AG08396 (cell line): ENCODE measurements at regions not wholly inside any gene's neighbourhood (a gene's known extent, or its start where the extent isn't known, plus 50 kb on each side); places are given as distances from the start of the nearest gene placed in this dataset.
"Not testable (repeated sequence)": the region's sequence is repeated elsewhere in the genome, so short reads cannot be mapped to it uniquely, and the experiment has no call there.

ENCODE experiments used
- DNase-seq: peaks from one replicate; pipeline ENCODE4 v3.0.0; 2012; ENCODE audit warnings: low spot score, mixed read lengths

DNA sequence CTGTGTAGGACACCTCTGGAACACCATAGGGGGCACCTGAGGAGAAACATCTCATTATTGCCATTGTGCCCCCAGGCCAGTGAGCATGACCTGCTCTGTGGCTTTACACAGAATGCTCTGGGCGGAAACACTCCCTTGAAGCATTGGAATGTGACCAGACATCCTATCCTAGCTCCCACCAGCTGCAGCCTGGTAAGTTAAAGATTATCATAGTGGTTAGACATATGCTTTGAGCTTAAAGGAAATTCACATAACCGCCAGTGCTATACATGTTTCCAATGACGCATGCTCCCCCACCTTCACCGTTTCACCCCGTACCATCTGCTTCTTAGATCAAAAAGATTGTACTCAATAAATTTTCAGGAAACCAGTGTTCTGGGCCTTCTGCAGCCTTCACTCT lies 217.7 kb upstream of the CENPE start:
- no peak for DNase-seq

DNA sequence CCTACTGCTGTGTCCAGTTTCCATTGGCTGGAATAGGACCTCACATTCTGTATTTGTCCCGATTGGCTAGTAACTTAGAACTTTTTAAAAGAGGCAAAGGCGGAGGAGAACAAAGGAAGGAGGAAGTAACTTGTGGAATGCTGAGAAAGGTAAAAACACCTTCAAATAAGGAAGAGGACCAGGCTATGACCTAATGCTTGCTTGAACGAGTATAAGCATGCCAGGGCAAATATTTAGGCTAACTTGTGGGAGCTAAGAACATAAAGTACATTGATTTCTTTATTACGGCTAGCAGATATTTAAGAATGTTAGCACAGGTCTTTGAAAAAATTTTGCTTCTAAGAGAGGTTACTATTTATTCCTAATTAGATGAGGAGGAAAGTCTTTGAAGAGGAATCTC lies 214.5 kb upstream of the CENPE start:
- DNase-seq: not testable (repeated sequence)

DNA sequence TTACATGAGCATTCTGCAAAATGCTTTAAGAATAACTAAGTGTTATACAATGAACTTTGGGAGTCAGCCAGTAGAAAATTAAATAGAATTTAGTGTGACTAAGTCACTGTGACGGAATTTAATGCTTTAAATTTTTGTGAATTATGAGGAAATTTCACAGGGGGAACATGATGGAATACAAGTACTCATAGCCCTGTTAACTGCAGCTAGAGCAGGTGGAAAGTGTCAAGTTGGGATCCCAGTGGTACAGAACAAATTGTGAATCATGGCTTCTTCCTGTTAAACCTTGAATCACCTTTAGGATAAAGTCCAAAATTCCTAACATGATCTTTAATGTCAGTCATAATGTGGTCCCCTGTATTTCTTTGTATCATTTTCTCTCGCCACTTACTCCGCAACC lies 212.2 kb upstream of the CENPE start:
- DNase-seq: no peak

DNA sequence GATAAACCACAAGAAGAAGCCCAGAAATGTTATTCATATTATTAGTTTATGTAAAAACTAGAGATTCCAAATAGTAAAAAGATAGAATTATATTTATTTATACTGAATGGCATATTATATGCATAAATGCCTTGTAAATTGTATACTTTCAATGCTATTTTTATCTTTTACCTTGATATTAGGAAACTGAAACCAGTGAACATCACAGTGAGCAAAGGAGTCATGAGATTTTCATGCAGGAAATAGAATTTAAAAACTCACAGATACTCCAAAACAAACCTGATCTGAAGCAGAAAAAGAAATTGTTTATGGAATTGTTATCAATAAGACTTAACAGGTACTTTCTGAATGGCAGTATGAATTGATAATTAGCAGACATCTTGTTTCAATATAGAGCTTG lies 207.3 kb upstream of the CENPE start:
- no peak for DNase-seq

DNA sequence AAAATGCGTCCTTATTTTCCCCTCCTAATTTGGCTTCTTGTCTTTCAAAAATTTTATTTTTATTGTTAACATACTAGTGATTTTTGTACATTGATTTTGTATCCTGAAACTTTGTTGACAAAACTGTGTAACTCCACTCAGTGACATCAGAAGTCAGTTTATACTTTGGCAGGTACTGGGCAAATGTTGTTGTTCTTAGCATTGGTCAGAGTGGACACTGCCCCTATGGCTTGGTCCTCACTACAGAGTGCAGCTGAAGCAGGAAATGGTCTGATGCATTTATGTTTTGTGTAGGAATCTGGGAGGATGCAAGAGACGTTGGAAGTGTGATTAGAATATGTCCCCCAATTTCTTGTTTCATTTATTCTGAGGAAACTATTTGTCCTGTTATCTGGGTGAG lies 205.5 kb upstream of the CENPE start:
- DNase-seq: no peak

DNA sequence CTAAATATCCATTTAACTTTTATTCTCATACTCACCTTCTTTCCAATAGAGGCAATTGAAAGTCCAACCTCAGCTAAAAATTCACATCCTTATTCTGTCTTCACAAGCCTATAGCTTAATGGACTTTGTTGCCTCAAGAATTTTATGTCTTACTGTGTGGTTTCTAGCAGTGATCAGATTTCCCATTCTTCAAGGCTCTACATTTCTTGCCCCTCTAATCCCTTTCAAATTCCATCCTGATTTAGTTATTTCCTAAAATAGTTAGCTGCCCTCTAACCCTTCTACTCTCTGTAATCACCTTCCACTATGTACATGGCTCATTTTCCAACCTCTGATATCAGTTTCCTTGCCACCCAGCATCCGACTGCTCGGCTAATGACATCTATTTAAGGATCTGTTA lies 204.1 kb upstream of the CENPE start:
- DNase-seq: no peak

DNA sequence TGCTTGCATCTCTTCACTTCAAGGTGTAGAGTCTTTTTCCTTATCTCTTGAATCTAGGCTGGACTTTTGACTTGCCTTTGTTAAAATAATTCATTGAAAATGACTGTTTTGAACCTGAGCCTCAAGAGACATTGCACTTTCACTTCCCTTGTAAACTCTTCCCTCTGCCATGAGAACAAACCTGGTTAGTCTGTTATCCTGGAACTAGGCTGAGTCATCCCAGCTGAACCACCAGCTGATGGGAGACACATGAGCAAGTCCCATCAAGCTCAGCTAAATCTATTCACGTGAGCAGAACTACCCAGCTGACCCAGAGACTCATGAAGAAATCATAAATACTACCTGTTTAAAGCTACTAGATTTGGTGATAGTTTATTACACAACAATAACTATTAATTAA lies 202.3 kb upstream of the CENPE start:
- DNase-seq: no peak

DNA sequence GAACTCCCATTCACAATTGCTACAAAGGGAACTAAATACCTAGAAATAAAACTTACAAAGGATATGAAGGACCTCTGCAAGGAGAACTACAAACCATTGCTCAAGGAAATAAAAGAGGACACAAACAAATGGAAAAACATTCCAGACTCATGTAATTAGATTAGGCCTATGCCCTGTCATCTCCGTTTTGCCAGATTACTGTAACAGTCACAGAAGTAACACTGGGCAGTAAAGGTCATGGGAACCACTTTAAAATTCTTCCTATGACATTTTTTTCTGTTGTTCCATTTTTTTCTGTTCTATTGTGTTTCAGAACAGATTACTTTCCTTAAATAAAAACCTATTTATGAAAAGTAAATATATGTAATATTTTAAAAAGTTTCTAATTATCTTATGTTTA lies 199.4 kb upstream of the CENPE start:
- DNase-seq: no peak

DNA sequence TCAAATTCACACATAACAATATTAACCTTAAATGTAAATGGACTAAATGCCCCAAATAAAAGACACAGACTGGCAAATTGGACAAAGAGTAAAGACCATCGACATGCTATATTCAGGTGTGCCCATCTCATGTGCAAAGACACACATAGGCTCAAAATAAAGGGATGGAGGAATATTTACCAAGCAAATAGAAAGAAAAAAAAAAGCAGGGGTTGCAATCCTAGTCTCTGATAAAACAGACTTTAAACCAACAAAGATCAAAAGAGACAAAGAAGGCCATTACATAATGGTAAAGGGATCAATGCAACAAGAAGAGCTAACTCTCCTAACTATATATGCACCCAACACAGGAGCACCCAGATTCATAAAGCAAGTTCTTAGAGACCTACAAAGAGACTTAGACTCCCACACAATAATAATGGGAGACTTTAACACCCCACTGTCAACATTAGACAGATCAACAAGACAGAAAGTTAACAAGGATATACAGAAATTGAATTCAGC lies 189.4 kb upstream of the CENPE start:
- DNase-seq: not testable (repeated sequence)

DNA sequence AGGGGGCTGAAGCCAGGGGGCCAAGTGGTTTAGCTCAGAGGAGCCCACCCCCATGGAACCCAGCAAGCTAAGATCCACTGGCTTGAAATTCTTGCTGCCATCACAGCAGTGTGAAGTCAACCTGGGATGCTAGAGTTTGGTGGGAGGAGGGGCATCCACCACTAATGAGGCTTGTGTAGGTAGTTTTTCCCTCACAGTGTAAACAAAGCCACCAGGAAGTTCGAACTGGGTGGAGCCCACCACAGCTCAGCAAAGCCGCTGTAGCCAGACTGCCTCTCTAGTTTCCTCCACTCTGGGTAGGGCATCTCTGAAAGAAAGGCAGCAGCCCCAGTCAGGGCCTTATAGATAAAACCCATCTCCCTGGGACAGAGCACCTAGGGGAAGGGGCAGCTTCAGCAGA lies 187.4 kb upstream of the CENPE start:
- not testable (repeated sequence) for DNase-seq

DNA sequence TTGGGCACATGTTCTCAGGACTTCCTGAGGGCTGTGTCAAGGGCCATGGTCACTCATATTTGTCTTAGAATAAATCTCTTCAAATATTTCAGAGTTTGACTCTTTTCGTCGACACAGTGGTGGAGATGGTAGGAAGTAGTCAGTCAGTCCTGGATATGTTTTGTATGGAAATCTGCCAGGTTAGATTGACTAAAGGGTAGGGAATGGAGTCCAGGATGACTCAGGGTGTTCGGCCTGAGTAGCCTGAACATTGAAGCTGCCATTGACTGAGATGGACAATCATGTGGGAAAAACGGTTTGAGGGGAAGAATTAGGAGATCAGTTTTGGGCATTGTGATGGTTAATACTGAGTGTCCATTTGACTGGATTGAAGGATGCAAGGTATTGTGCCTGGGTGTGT lies 177.1 kb upstream of the CENPE start:
- no peak for DNase-seq

DNA sequence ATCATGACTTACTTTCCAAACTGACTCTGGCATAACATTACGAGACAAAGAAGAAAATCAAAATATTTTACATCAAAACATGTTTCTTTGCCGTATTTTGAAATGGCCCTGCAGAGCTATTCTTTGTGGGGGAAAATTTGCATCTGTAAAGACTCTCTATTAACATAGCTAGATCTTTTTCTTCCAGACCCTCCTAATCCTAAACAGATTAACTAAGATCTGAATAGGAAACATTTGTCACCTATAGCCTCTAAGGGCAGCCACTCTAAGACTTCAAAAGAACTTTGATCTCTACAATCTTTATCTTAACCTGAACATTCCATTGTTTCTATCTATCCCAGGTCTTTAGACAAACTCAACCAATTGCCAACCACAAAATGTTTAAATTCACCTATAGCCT lies 176.6 kb upstream of the CENPE start:
- DNase-seq: no peak

DNA sequence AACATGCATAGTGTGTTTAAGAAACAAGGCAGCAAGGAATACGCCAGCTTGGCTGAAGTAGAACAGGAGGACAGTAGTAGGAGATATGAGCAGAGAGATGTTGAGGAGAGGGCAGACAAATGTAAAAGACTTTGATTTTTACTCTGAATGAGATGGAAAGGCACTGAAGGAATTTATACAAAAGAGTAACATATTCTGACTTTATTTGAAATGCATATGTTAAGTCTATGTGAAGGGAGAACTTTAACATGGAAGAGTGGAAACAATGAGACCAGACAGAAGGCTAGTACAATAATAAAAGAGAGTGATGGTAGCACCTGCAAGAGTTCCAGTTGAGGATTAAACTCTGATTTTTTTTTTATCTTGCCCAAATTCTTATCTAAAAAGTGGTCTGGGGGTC lies 176.2 kb upstream of the CENPE start:
- DNase-seq: no peak

DNA sequence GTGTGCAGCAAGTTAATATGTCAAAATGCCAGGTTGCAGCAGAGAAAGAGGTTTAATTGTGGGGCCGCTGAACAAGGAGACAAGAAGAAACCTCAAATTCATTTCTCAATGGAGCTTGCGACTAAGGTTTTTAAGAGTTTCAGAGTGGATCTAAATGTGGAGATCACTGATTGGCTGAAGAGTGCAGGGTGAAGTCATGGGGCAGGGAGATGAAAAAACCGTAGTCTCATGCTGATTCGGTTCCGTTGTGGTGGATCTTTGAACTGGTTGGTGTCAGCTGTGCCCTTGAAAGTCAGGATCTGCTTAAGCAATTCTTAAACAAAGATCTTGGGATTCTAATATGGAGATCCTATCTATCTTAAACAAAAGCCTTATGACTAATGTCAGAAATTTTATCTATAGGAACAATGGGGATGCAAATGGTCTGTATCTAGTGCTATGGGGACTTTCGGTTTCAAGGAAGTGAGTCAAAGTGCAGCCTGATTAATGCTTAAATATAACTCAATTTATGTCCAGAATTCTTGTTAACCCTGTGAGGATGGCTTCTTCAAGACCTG lies 173.9 kb upstream of the CENPE start:
- no peak for DNase-seq

DNA sequence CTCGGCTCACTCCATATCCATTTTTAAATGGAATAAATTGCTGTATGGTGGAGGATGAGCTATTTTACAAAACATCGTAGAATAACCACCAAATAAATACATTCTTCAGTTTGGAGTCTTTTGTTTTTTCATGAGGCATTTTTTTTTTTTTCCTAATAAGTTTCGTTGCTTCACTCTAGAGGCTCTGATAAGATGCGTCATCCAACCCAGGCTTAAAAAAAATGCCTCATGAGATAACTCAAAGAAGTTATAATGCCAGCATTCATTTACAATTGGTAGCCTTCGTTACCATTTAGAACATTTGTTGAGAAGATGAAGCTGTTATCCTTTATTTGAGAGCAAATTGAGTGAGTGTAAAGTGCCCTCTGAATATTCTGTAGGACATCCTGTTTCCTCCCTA lies 172.2 kb upstream of the CENPE start:
- no peak for DNase-seq

DNA sequence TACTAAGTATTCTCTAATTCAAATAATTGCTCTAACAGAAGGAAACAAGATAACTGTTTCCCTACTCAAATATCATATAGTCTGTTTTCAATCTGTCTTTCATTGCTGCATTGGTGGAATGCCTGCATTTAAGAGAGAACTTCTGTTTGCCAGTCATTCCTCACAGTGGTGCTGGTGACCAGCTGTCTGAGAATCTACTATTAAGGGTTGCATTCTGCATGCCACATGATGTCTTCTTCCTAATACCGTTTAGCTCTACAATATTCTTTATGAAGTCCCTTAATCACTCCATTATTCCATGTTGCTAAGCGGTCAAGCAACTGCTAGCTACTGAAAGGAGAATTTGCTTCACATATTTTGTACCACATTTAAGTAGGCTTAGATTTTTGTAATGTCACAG lies 167.1 kb upstream of the CENPE start:
- no peak for DNase-seq

DNA sequence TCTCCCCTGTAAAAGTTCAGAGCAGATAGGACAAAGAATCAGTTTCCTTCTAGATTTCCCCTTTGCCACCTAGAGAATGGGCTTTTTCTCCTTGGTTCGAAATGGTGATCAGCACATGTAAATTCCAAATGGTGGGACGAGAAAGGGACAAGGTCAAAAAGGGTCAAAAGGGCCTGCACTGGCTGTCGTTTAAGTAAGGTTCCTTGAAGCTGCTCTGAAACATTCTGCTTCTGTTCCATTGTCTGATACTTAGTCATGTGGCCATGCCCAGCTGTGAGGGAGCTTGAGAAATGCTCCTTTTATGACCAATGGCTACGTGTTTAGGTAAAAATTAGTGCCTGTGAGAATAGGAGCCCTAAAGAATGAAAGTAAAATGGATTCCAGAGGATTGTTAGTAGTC lies 165.9 kb upstream of the CENPE start:
- no peak for DNase-seq

DNA sequence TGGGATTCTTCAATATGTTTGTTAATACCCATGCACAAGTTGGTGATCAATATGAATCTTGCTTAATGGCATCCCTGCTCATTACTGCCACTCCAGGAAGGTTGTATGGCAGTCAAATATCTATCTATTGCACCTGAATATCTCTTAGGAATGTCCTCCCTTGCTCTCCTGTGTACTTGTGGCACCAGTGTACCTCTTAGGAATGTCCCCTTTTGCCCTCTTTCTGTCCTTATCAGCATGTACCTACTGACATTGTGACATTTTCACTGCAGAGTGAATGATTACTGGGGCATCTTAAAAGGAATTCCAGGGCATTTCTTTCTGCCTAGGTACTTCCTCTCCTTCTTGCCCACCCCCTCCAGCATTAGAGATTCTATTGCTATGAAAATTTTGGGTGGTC lies 163.8 kb upstream of the CENPE start:
- no peak for DNase-seq

DNA sequence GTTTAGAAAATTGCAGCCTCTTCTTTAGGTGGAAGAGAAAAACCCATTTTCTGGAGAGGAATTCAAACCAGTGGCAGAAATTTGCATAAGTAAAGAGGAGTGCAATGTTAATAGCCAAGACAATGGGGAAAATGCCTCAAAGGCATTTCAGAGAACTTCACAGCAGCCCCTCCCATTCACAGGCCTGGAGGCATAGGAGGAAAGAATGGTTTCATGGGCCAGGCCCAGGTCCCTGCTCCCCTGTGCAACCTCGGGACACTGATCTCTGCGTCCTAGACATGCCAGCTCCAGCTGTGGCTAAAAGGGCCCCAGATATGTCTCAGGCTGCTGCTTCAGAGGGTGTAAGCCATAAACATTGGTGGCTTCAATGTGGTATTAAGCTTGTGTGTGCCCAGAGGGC lies 161.8 kb upstream of the CENPE start:
- DNase-seq: no peak

DNA sequence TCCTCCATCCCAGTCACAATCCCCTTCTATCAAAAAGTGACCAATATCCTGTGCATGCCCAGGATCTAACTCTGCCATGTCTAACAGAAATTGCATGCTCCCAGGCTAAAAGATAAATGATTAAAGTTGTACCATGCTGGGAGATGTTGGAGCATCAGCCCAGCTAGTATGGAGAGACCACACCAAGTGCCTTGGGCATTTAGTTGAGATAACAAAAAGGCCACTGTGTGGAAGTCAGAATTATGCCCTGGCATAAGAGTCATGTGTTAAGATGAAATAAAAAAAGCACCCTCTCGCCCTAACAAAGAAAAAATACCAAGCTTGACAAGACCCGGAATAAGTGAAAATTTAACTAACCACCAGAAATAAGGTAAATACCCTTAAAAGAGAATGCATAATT lies 155.9 kb upstream of the CENPE start:
- DNase-seq: no peak

DNA sequence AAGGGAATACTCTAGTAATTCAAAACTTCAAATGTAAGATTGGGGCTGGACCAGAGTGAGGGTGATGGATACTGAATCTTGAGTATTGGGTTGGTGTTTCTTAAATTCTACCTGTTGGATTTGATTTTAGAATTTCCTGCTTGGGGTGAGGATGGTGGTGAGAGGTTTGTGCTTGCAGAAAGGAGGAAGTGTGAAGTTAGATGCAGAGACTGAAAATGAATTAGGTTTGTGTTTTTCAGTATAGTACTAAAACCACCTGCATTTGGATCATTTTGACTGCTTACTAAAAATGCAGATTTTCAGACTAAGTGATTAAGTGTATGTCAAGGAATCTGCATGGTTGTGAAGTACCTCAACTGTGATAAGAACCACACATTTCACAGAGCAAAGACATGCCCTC lies 131.5 kb upstream of the CENPE start:
- DNase-seq: no peak

DNA sequence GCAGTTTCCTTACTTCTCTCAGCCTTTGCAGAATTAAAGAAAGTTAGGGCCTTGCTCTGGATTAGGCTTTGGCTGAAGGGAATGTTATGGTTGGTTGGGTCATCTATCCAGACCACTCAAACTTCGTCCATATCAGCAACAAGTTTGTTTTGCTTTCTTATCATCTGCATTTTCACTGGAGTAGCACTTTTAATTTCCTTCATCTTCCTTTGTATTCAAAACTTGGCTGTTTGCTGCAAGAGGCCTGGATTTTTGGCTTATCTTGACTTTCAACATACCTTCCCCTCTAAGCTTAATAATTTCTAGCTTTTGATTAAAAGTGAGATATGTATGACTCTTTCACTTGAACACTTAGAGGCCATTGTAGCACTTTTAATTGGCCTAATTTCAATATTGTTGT lies 126.7 kb upstream of the CENPE start:
- DNase-seq: no peak

DNA sequence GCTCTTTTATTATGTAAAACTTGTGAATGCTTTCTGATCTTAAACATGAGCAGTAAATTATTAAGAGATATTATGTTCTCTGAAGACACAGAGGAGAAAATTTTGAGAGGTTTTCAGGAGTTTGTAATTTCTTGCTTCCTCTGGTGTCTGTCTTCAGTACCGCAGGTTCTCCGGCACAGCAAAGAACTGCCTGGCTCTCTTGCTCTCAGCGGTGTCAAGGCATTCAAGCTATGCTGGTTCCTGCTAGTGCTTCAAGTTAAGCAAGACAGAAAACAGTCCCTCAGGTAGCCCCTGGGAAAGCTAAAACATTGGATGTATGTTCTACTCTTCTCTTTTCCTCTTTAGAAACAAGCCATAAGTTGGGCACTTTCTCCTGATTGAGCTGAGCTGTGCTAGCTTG lies 120.2 kb upstream of the CENPE start:
- DNase-seq: no peak

DNA sequence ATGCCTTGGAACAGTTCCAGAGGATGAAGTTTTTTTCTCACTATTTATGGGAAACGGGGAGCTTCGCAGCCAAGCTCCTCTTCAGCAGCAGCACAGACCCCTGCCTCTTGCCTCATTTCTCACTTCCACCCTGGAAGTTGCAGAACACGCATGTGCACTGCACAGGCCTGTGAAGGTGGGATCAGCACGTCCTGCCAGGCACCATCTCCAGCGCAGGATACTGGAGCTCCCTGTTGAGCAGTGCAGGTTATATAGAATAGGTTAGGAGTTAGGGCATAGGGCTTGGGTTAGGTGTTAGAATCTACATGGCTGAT lies 110.1 kb upstream of the CENPE start:
- DNase-seq: no peak
